Anterior cingulate cortex (tissue), 58 donors: ENCODE measurements at regions not wholly inside any gene's neighbourhood (a gene's known extent, or its start where the extent isn't known, plus 50 kb on each side); places are given as distances from the start of the nearest gene placed in this dataset.
"Not testable (repeated sequence)": the region's sequence is repeated elsewhere in the genome, so short reads cannot be mapped to it uniquely, and the experiment has no call there.

ENCODE experiments used
- DNase-seq, 58 donors: peaks; one replicate each; lab custom pipeline; 2025; lab: John Stamatoyannopoulos, UW

- no peak for DNase-seq
These were observed 65.3 kb downstream of the CUZD1 start for GRCh38 chr10:122780391-122780790.

- no peak for DNase-seq
These were observed 65.7 kb downstream of the CUZD1 start for GRCh38 chr10:122779924-122780323.

GRCh38 chr10:122777515-122778059 is 68.1 kb downstream of the CUZD1 start:
- no peak for DNase-seq

- DNase-seq: peak in 23 of 58 donors; percentile 1 to 46 (median 13)
These were observed 71.4 kb downstream of the CUZD1 start for GRCh38 chr10:122774231-122774630.

- DNase-seq: not testable (repeated sequence)
These were observed 71.8 kb upstream of the C10orf120 start for GRCh38 chr10:122771404-122771803.

- no peak for DNase-seq
These were observed 68.7 kb upstream of the C10orf120 start for GRCh38 chr10:122768389-122768745.

- no peak for DNase-seq
These were observed 68.2 kb upstream of the C10orf120 start for GRCh38 chr10:122767621-122768388.

GRCh38 chr10:122765412-122765811 is 65.8 kb upstream of the C10orf120 start:
- no peak for DNase-seq

GRCh38 chr10:122756656-122757055 is 57.0 kb upstream of the C10orf120 start:
- DNase-seq: no peak

GRCh38 chr10:122754491-122755235 is 55.0 kb upstream of the C10orf120 start:
- DNase-seq: no peak

- DNase-seq: no peak
These were observed 50.2 kb upstream of the C10orf120 start for GRCh38 chr10:122749886-122750285.
